GM21717 (cell line): ENCODE measurements at regions not wholly inside any gene's neighbourhood (a gene's known extent, or its start where the extent isn't known, plus 50 kb on each side); places are given as distances from the start of the nearest gene placed in this dataset.

Experiments used
- ATAC-seq: cut with Tn5 transposase; IDR thresholded peaks from one replicate; pipeline ENCODE4 v1.9.1; 2021; ENCODE audit warnings: mild to moderate bottlenecking, moderate library complexity; ENCODE audit not compliant: unreplicated experiment

DNA sequence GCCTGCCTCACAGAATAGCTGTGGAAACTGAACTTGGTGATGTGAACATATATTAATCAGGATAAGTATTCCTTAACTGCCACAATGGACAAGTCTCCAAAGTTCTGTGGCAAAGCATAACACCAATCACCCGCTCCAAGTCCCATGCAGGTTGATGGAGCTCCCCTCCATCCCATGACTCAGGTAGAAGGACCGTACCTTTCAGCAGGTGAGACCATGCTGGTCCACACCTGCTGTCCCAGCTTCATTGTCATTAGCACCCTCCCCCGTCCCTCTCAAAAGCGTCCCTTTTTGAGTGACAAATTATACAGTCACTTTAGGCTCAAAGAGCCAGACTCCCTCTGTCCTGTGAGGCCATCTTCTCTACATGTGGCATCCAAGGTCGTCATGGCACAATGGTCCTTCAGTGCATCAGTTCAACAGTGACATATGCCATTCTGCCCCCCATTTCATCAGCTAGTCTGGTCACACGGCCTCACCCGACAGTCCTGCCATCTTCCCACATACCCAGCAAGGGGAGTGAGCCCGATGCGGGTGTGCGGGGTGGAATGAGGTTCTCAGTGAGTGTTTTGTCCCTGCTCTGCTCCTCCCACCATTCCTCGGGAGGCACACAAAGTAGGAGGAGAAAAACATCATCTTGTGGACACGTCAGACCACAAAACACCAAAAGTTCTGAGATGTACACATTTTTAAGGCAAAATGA, 136.7 kb upstream of the MYCN start:
- no peak for ATAC-seq

DNA sequence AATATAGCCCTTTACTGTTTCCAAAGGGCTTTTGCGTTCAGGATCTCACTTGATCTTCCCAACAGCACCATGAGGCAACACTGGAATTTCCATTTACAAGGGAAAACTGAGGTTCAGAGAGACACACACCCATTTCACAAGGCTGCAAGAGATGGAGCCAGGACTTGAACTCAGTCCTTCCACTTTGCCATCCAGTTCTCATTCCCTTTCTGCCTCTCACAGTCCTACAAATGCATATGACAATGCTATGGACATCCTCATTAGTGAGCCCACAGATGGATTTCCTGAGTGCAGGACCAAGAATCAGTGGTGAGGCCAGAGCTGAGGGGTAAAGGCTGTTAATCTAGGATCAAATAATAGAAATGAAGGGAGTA, 136.1 kb upstream of the MYCN start:
- ATAC-seq, result no peak

DNA sequence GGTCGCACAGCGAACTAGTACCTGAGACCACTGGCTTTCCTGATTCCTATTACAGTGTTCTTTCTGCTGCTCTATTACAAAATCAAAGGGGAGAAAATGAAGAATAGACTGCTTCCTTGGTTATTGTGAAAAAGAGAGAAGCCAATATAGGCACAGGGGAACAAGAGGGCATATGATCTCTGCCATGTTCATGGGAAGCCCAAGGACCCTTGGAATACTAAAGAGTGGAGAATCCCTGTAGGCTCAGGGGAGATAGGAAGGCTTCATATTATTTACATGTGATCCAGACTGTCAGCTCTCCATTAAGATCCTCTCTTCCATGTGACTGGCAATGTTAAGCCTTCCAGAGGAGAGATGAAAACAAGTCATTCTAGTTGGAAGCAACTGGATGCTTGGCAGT, 135.7 kb upstream of the MYCN start:
- ATAC-seq, result no peak

DNA sequence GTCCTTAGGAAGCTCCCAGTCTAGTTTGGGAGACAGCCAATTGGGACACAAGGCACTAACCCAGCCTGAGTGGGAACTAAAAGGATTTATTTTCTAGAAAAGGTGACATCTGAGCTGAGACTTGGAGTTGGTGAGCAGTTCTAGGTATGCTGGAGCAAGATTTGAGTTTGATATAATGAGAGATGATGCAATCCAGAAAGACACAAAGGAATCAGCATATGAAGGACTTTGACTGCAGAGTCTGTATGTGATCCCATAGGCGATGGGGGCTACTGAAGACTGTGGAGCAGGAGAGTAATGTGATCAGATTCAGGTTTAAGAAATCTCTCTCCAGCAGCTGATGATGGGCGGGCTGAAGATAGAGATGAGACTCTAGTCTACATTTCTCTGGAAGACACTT, 135.1 kb upstream of the MYCN start:
- ATAC-seq, result no peak

DNA sequence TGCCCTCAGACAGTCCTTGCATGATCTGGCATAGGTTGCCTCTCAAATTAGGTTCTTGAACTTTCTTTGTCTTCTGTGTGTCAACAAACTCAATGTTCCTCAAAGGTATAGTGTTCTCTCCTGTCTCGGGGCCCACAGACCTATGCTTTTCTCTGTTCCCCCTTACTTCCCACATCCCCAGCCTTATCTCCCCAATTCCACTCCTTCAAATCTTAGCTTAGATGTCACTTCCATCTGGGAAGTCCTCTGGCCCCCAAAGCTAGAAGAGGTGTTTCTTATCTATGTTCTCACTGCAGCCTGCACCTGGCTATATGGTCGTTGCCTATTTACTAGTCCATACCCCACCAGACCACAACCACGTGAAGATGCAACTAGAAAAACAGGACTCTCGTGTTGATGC, 134.6 kb upstream of the MYCN start:
- no peak for ATAC-seq

DNA sequence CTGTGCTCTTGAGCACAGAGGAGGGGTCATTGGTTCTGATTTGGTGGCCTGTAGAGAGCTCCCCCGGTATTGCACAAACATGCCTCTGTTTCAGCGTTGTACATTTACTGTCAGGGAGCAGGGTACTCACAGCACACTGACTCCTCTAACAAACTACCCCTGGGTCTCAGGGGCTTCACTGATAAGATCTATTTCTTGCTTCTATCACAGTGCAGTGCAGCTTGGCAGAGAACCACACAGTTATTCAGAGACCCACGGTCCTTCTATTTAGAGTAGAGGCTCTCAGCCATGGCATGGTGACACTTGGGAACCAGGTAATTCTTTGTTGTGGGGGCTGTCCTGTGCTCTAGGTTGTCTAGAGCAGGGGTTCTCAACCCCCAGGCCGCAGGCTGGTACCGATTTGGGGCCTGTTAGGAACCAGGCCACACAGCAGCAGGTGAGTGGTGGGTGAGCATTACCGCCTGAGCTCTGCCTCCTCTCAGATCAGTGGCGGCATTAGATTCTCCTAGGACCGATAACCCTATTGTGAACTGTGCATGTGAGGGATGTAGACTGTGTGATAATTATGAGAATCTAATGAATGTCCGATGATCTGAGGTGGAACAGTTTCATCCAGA, 133.4 kb upstream of the MYCN start:
- no peak for ATAC-seq

DNA sequence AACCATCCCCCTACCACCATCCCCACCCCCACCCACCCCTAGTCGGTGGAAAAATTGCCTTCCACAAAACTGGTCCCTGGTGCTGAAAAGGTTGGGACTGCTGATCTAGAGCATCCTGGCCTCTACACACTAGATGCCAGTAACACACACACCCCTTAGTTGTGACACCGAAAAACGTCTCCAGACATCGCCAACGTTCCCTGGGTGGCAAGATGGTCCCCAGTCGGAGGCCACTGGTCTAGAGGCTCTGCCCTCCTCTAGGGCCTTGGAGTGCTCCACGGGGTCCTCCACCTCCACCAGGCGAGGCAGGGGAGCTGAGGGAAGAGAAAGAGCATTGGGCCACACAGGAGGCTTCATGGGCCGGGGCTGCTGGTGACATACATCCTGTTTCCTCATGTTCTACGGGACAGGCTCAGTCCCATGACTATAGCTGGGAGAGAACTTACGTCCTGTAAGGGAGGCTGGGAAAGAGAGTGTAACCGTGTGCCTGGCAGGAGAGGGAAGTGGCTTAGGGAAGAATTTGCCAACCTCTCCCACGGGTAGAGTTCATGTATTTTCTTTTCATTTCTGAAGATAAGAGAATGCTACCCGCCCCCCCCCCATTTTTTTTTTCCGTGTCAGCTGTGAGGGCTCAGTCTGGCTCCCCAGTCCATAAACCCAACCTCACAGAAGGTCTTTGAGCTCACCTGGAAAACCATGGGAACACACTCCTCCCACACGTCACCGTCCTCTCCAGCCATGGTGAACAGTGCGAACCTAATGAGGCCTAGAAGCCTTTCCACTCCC, 132.7 kb upstream of the MYCN start:
- no peak for ATAC-seq

DNA sequence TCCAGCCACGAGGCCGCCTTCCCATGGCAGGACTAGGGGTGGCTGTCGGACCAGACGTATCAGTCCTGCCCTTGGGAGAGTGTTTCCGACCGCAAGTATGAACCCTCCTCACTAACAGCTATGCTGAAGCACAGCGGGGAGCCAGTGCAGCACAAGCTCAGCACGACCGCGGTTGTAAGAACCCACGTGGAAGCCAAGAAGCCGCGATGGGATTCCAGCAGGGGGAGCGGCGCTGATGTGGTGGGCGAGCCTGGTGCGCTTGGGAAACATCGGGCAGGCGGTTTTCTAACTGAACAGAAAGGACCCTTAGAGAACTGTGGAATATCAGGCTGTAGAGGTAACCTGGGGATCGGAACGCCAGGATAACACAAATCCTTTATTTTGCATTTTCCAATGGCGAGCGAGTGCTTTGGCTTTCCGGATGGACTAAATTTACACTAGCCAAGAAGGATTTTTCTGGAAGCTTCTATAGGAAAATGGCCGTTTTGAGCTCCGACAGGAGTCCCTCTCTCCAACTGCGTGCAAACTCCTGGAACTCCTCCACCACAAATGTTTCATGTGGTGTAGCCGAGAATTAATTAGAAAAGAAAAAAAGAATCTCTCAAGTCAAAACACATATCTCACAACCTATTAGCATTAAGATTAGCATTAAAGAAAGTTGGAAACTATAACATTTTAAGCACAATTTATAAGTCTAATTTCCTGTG, 132.0 kb upstream of the MYCN start:
- no peak for ATAC-seq

DNA sequence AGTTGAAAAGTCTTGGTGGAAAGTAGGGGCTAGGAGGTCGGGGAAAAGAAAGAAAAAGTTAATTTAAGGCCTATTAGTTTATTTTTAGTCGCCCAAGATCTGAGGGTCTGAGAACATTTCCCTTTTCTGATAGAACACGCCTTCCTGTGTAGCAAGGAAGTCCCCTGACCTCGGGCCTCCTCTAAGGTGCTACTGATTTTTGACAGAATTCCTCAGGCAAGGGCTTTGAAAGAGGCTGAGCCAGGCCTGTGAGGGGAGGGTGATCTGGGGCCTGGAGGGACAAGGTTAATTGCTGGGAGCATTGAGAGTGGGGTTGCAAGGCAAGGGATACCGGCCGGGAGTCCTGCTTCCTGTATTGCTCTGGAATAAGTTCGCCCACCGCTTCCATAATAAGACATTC, 131.4 kb upstream of the MYCN start:
- ATAC-seq, result no peak

DNA sequence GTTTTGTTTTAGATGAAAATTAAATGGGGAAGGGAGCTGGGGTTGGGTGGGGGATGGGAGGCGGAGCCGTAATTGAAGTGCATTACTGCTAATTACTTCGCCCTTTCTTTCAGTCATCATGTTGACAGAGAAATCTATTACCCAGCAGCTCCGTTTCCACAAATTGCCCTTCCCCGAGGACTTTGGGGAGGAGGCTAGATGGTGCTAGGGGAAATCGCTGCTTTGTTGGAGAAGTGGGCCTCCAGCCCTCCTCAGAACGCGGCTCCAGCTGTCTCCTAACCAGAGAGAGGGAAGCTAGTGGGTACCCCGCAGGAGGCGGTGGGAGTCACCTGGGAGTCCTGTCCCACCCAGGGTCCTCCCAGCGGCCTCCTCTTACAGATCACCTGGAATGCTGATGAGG, 130.9 kb upstream of the MYCN start:
- ATAC-seq, result no peak

DNA sequence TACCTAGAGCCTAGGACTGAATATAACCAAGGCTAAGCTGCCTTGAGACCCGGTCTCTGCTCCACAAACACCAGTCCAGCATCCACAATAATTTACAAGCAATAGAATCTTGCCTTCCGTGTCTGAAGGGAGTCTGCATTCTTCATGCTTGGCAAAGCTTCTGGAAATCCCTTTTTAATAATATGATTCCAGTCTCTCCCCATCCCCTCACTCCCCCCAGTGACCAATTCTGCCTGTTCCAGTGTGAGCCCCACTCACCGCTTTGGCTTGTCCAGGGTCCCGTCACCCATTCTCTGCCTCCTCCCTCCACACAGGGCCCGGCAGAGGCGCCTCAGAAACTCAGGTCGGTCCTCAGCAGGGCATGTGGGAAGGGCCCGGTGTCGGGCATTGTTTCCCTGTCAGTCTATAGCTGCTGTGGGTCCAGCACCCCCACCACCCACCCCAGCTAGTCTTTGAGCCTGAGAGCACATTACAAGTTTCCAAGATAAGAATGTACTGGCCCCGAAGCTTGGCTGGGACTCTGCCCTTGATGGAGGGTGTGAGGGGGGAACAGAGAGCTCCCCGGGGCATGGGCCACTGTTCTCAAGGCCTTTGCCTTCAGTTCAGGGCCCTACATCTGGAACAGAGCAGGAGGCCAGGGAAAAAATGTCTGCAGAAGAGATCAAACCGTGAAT, 129.7 kb upstream of the MYCN start:
- no peak for ATAC-seq

DNA sequence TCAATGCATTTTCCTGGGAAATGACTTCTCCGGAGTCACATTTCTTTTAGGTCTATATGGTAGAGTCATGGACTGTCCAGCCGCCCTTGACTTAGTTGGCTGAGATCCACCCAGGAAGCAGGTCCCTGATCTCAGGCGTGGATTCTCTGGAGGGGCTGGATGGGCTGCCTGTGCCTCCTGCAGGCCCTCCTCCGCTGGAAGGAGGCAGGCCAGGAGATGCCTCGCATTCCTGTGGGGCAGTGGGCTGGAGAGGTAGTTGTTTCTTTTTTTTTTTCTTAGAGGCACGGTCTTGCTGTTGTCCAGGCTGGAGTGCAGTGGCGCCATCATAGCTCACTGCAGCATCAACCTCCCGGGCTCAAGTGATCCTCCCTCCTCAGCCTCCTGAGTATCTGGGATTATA, 129.0 kb upstream of the MYCN start:
- ATAC-seq, result no peak

DNA sequence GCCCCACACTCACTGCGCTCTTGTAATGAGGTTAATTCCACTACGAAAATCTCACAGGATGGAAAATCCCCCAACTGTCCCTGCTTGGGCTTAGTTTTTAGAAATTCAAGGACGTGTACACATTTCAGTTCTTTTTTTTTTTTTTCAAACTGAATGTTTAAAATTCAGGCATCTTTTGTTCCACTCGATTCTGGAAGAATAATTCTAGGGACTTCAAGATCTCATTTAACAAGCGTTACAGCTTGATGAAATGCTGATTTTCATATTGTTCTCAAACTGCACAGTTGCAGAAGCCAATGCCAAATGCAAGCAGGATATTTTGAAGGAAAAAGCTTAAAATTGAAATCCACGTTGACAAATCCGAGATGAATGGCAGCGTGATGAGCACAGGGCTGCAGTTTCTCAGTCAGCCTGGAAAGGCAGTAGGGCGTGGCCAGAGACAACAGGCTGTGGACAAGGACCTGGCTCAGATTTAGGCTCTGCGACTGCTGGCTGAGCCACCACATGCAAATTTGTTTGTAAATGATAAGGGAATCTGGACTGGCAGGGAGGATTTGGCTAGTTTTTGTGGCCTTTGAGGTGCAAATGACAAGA, 128.1 kb upstream of the MYCN start:
- ATAC-seq, result no peak

DNA sequence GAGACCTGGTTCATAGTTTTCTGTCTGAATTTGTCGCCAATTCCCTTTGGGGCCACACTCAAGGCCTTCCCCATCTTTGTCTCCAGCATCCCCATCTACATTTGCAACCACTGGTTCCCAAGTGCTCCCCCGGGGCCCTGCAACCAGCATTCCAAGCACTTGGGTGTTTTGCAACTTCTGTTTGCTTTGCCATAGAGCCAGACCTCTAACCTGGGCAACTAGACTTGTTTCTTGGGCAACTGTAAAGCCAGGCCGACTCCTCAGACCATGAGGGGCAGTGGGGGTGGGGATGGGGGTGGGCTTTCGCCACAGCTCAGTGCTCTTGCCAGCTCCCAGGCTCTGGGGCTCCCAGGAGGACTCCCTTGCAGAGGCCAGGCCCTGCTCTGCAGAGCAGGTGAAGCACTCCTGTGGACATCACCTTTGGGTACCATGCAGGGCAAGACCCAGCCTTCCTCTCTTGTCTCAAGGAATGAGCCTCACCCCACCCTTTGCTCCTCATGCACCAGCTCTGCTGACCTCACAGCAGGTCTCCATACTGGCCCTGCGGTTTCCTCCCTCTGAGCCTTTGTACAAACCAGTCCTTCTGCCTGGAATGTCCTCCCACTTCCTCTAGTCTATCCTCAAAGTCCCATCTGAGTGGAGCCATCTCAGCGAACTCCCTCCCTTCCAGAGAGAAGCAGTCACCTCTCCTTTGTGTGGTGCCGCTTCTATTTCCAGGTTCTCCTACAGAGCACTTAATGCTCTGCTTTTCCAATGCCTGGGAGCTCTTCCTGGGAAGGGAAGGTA, 126.7 kb upstream of the MYCN start:
- no peak for ATAC-seq

DNA sequence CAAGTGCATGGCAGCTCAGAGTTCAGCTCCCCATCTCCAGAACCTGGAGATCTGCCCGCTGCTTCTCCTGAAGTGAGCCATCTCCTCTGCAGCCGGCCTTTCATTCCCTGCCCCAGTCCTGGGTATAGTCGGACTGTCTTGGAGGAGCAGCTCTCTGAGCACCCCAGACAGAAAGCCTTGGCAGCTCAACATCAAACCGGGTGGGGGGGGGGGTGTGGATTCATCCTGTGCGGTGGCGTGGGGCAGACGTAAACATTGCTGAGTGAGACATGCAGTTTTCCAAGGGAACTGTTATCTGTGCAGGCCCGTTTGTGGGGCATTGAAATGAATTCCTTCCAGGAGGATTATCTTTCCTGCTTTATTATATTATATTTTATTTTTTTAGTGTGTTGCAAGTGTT, 125.9 kb upstream of the MYCN start:
- ATAC-seq, result no peak

DNA sequence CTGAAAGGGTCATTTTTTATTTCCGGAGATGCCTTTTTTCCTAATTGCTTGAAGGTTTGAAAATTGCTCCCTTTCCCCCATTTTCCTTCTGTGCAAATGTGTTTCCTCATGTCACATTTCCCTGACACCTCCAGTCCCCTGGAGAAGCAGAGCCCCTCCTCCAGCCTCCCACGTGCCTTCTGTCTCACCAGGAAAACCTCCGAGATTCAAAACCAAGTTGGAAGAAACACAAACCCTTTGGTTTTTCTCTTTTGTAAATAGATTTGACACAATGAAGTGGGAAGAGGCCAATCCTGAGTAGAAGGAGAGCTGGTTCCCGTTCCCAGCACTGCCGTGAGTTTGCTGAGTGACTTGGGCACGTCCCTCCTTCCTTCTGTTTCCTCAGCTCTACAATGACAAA, 125.4 kb upstream of the MYCN start:
- ATAC-seq, result no peak

DNA sequence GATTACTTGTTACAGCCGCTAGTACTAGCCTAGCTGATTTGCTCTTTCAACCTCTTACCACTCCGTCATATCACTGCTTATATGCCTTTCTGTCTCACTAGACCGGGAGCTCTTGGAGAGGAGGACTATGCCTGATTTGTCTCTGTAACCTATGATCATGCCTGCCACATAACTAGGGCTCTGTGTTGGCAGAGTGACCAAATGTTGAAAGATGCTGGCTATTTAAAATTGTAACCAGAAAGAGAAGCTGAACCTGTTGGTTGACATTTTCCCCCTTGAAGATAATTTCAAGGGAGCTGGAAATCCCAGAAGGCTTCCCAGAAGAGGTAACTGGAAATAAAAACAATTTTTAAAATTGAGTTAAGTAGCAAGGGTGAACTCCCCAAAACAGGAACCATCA, 124.1 kb upstream of the MYCN start:
- no peak for ATAC-seq

DNA sequence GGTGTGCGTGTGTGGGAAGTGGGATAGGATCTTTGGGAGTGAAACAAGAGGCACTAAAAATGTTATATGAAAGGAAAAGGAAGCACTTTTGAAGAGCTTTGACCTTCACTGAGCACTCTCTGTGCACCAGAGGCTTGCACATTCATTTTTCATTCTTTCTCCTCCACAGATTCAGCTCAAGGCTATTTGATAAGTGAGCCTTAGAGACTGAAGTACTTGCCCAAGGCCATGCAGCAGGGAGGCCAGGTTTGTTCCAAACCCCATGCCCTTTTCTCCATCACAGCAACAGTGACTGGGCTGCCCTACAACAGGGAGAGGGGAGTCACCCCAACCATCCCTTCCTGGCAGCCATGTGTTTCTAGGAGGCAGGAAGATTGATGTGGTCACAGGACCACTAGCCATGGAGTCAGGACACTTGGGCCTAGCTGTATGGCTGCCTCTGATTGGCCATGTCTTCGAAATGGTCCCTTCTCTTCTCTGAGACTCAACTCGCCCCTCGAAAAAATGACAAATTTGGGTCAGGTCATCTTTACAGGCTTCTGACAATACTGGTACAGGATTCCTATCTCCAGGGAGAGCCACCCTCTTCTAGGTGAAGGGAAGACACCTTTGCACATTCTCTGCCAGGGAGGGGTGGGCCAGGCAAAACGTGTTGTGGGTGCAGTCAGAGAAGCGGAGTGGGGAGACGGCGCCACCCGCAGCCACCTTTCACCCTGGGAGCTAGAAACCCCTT, 123.5 kb upstream of the MYCN start:
- ATAC-seq, result no peak

DNA sequence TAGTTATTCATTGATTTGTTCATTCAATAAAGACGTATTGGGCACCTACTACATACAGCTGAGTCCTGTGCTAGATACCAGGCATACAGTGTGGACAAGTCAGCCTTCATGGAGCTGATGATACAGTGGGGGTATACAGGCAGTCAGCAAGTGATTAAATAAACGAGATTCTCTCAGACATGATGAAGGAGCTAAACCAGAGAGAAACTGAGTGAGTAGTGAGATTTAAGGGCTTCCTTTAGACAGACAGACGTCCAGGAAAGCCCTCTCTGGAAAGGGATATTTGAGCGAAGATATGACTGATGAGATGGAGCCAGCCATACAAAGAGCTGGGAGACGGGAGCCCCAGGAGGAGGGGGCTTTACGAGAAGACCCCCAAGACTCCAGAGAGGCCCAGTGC, 122.6 kb upstream of the MYCN start:
- no peak for ATAC-seq
